Gastrocnemius medialis (tissue), 4 donors: ENCODE measurements at regions not wholly inside any gene's neighbourhood (a gene's known extent, or its start where the extent isn't known, plus 50 kb on each side); places are given as distances from the start of the nearest gene placed in this dataset.

Experiments
- ATAC-seq, 2 donors: fragments of 150-250 bp; one replicate each; pipeline ENCODE4 v1.9.1; 2016
- DNase-seq, 2 donors: peaks; one replicate each; pipeline ENCODE4 v3.0.0-alpha.2; 2019
- H3K27ac ChIP-seq, 4 donors: fragments of 200-600 bp; sonication (generic); 1 replicate in 1 of 4; 2 replicates in 3 of 4; pipeline ENCODE4 v1.5.1; 2016 to 2018; ENCODE audit warnings: mild to moderate bottlenecking in 2 of 4, moderate library complexity in 1 of 4
- H3K27me3 ChIP-seq, 3 donors: fragments of 200-600 bp; sonication (generic) in 2 of 3; 1 replicate in 1 of 3; 2 replicates in 2 of 3; pipeline versions ENCODE4 v1.5.1 to v1.6.0; 2016 to 2019; ENCODE audit warnings: mild to moderate bottlenecking in 1 of 3, moderate library complexity in 1 of 3
- H3K36me3 ChIP-seq, 2 donors: fragments of 200-600 bp; sonication (generic) in 1 of 2; one replicate each; pipeline ENCODE4 v1.5.1; 2017 to 2018
- H3K4me1 ChIP-seq, 2 donors: fragments of 200-600 bp; sonication (generic) in 1 of 2; one replicate each; pipeline ENCODE4 v1.5.1; 2016 to 2017; ENCODE audit warnings: mild to moderate bottlenecking in 2 of 2
- H3K4me3 ChIP-seq, 4 donors: fragments of 200-600 bp; sonication (generic) in 3 of 4; 1 replicate in 1 of 4; 2 replicates in 3 of 4; pipeline ENCODE4 v1.5.1; 2016 to 2019; ENCODE audit warnings: mild to moderate bottlenecking in 2 of 4
- H3K9me3 ChIP-seq, 3 donors: fragments of 200-600 bp; sonication (generic) in 2 of 3; 1 replicate in 1 of 3; 2 replicates in 2 of 3; pipeline ENCODE4 v1.5.1; 2016 to 2019
- CTCF ChIP-seq, 5 experiments: fragments of 450-650 bp in 3 of 5; fragments of 200-600 bp in 2 of 5; sonication (generic) in 2 of 5; IDR thresholded peaks in 4 of 5; conservative IDR thresholded peaks in 1 of 5; 1 replicate in 4 of 5; 2 replicates in 1 of 5; pipeline ENCODE4 v1.5.1; 2016 to 2019; ENCODE audit warnings: antibody characterized with exemption in 5 of 5, mild to moderate bottlenecking in 3 of 5, moderate library complexity in 3 of 5
- POLR2A ChIP-seq, 2 donors: fragments of 450-650 bp; IDR thresholded peaks; one replicate each; pipeline ENCODE4 v1.6.1; 2017; ENCODE audit warnings: antibody characterized with exemption in 2 of 2, mild to moderate bottlenecking in 2 of 2, moderate library complexity in 2 of 2
- in situ Hi-C, 4 donors: fragments of 200-750 bp; cut with MboI; loops; one replicate each; pipeline versions ENCODE4 v1.15.0 to v1.8.0; 2017; ENCODE audit warnings: low sequenced_read_pairs in 4 of 4
- intact Hi-C: fragments of 100-400 bp; cut with DNase I; formaldehyde crosslinking; loops from one replicate; pipeline ENCODE4 v1.15.1; 2023; ENCODE audit warnings: low total_unique reads

DNA sequence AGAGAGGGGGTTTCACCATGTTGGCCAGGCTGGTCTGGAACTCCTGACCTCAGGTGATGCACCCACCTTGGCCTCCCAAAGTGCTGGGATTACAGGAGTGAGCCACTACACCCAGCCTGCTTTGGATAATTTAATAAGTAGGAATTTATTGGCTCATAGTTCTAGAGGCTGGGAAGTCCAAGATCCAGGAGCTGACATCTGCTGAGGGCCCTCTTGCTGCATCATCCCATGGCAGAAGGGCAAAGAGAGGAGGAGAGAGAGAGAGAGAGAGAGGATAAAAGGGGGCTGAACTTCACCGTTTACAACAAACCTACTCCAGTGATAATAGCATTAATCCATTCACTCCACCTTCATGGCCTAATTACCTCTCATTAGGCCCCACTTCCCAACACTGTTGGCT lies 62.0 kb upstream of the HES1 start:
- in situ Hi-C loops = loop anchor here in 1 of 4 donors (10.0 kb wide), 1 partner anchor 241 kb away; no protein-coding TSS in a partner anchor
- Histone ChIP-seq H3K27me3 (no peaks in the 10 kb centered on the region), H3K27ac (no peak overlapping the region), H3K9me3 (no peaks in the 10 kb centered on the region), H3K4me3 (no peak overlapping the region), H3K36me3 (no peaks in the 10 kb centered on the region), H3K4me1 (peaks cover 5 to 6% of the 10 kb centered on the region in 2 donors)
- no peak for ATAC-seq
- no peak for DNase-seq
- intact Hi-C loops = loop anchor here (10.0 kb wide), 1 partner anchor 289 kb away; no protein-coding TSS in a partner anchor
- TF ChIP-seq POLR2A (IDR thresholded peaks at IDR 0.05) (no peak), CTCF (IDR thresholded peaks at IDR 0.05 in 4 of 5, conservative IDR thresholded peaks at IDR 0.05 in 1 of 5) (no peak)

GRCh38 chr3:194075088-194075615 lies 60.8 kb upstream of the HES1 start:
- no peak overlapping the region for H3K4me3 ChIP-seq
- TF ChIP-seq CTCF (IDR thresholded peaks at IDR 0.05 in 4 of 5, conservative IDR thresholded peaks at IDR 0.05 in 1 of 5) = no peak
- no peak for TF ChIP-seq POLR2A (IDR thresholded peaks at IDR 0.05)
- in situ Hi-C loops (loop anchor here in 1 of 4 donors (10.0 kb wide), 1 partner anchor 240 kb away; no protein-coding TSS in a partner anchor), intact Hi-C loops (loop anchor here (10.0 kb wide), 1 partner anchor 290 kb away; no protein-coding TSS in a partner anchor)
- DNase-seq (no peak), ATAC-seq (no peak)
- H3K27me3 ChIP-seq = no peaks in the 10 kb centered on the region
- no peaks in the 10 kb centered on the region for H3K36me3 ChIP-seq
- peaks cover 5 to 6% of the 10 kb centered on the region in 2 donors for H3K4me1 ChIP-seq
- no peaks in the 10 kb centered on the region for H3K9me3 ChIP-seq
- no peak overlapping the region for H3K27ac ChIP-seq

GRCh38 chr3:194075802-194076460 lies 60.0 kb upstream of the HES1 start:
- Histone ChIP-seq H3K27ac (no peak overlapping the region), H3K36me3 (no peaks in the 10 kb centered on the region), H3K27me3 (no peaks in the 10 kb centered on the region), H3K4me1 (peaks cover 0 to 6% of the 10 kb centered on the region in 2 donors), H3K9me3 (no peaks in the 10 kb centered on the region), H3K4me3 (no peak overlapping the region)
- DNase-seq (no peak), ATAC-seq (no peak)
- TF ChIP-seq CTCF (IDR thresholded peaks at IDR 0.05 in 4 of 5, conservative IDR thresholded peaks at IDR 0.05 in 1 of 5) (no peak), POLR2A (IDR thresholded peaks at IDR 0.05) (no peak)
- intact Hi-C loops (loop anchor here (10.0 kb wide), 1 partner anchor 291 kb away; no protein-coding TSS in a partner anchor), in situ Hi-C loops (loop anchor here in 1 of 4 donors (10.0 kb wide), 1 partner anchor 239 kb away; no protein-coding TSS in a partner anchor)

DNA sequence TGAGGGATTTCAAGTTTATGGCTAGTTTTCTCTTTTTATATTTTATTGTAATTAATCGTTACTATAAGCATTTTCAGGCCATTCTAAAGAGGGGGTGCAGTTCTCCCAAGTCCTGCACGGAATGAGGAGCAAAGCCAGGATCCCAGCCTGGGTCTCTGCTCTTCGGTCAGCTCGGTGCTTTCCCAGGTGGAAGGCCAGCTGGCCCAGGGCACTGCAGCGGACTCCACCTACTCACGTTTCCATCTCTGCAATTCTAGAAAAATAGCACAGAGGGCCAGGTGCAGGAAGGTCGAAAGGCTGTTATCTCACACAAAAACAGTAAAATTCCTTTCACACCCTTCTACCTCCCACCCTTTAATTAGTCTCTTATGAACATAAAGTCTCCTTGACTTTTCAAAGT lies 59.5 kb upstream of the HES1 start:
- Histone ChIP-seq H3K27ac (no peak overlapping the region), H3K4me3 (no peak overlapping the region), H3K9me3 (no peaks in the 10 kb centered on the region), H3K36me3 (no peaks in the 10 kb centered on the region), H3K27me3 (no peaks in the 10 kb centered on the region), H3K4me1 (peaks cover 0 to 3% of the 10 kb centered on the region in 2 donors)
- ATAC-seq (no peak), DNase-seq (no peak)
- in situ Hi-C loops (loop anchor here in 1 of 4 donors (10.0 kb wide), 1 partner anchor 238 kb away; no protein-coding TSS in a partner anchor), intact Hi-C loops (loop anchor here (10.0 kb wide), 1 partner anchor 292 kb away; no protein-coding TSS in a partner anchor)
- no peak for TF ChIP-seq CTCF (IDR thresholded peaks at IDR 0.05 in 4 of 5, conservative IDR thresholded peaks at IDR 0.05 in 1 of 5)
- no peak for TF ChIP-seq POLR2A (IDR thresholded peaks at IDR 0.05)
